Pancreas (tissue), 10 donors: ENCODE measurements at regions not wholly inside any gene's neighbourhood (a gene's known extent, or its start where the extent isn't known, plus 50 kb on each side); places are given as distances from the start of the nearest gene placed in this dataset.

Source experiments
- ATAC-seq, 4 donors: fragments of 200-7000 bp; cut with Tn5 transposase; one replicate each; pipeline versions ENCODE4 v1.8.0 to v1.9.1; 2020; ENCODE audit warnings: mild to moderate bottlenecking in 4 of 4, moderate library complexity in 4 of 4
- DNase-seq, 6 donors: peaks; one replicate each; pipeline ENCODE4 v3.0.0-alpha.2; 2020
- FAIRE-seq: peaks from 2 replicates; lab custom pipeline; 2012; peaks lifted over from hg19 to GRCh38; lab: Jason Lieb, UNC
- H3K27ac ChIP-seq, 4 donors: fragments of 200-600 bp; sonication (generic); 1 replicate in 3 of 4; 2 replicates in 1 of 4; pipeline versions ENCODE4 v1.5.0 to v1.8.0; 2020
- H3K27me3 ChIP-seq, 4 donors: fragments of 200-600 bp; one replicate each; pipeline ENCODE4 v1.8.0; 2021
- H3K36me3 ChIP-seq, 3 donors: fragments of 200-600 bp; sonication (generic) in 1 of 3; one replicate each; pipeline versions ENCODE4 v1.5.0 to v1.8.0; 2020 to 2021
- H3K4me1 ChIP-seq, 3 donors: fragments of 200-600 bp; one replicate each; pipeline ENCODE4 v1.8.0; 2021
- H3K4me3 ChIP-seq, 4 donors: fragments of 200-600 bp; sonication (generic) in 2 of 4; one replicate each; pipeline versions ENCODE4 v1.5.0 to v1.8.0; 2020 to 2021
- H3K9me3 ChIP-seq, 4 donors: fragments of 200-600 bp; one replicate each; pipeline ENCODE4 v1.8.0; 2021
- WGBS, 2 donors: extraction: QIAGEN DNeasy Blood & Tissue Kit; methylation state at CpG; one replicate each; pipeline ENCODE4 v1.1.7; 2013; 5-methylcytosine and 5-hydroxymethylcytosine counted together
- intact Hi-C, 3 donors: fragments of 100-400 bp; cut with DNase I; formaldehyde crosslinking; loops; one replicate each; pipeline versions ENCODE4 v1.11.1 to v1.14.2; 2022
- TF ChIP-seq, protein P1 (sequence below), 4 donors: fragments of 200-600 bp; sonication (generic) in 3 of 4; IDR thresholded peaks; one replicate each; pipeline versions ENCODE4 v1.5.0 to v1.8.0; 2021; ENCODE audit warnings: antibody characterized with exemption in 4 of 4
- donor health status: healthy with polysubstance abuse.
- donor health status: DM: no; HTN: no; CAD: no; lungs with moderate emphysema.
- donor health status: DM: no; HTN: no; CAD: no.
- donor health status: control.
- donor health status: control.
- donor health status: Bipolar disorder and iron deficiency.
- donor health status: DM: yes; HTN: yes; CAD: no.
- donor health status: DM: no; HTN: no; CAD: no.
- donor health status: DM: no; HTN: no; CAD: no.
- donor health status: DM: yes; HTN: yes; CAD: no.

DNA sequence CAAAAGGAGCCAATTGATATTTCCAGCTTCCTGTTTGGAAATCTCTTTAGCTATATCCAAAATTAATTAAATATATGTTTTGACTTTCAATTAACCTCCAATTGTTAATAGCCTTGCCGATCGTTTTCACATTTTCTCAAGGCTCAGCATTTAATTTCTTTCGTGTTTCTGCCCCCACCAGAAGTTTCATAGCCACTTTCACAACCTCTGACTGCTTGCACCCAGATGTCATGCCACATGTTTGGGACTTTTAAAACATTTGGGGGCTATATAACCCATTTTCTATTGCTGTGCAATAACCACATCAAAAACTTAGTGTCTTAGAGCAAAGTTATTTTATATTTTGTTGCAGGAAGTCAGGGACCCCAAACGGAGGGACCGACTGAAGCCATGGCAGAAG lies 510.6 kb upstream of the CNTNAP2 start:
- Histone ChIP-seq H3K27ac (no peak overlapping the region), H3K36me3 (no peaks in the 10 kb centered on the region), H3K4me1 (no peaks in the 10 kb centered on the region), H3K4me3 (no peak overlapping the region), H3K9me3 (no peaks in the 10 kb centered on the region), H3K27me3 (no peaks in the 10 kb centered on the region)
- no peak for DNase-seq
- TF ChIP-seq, protein P1, sequence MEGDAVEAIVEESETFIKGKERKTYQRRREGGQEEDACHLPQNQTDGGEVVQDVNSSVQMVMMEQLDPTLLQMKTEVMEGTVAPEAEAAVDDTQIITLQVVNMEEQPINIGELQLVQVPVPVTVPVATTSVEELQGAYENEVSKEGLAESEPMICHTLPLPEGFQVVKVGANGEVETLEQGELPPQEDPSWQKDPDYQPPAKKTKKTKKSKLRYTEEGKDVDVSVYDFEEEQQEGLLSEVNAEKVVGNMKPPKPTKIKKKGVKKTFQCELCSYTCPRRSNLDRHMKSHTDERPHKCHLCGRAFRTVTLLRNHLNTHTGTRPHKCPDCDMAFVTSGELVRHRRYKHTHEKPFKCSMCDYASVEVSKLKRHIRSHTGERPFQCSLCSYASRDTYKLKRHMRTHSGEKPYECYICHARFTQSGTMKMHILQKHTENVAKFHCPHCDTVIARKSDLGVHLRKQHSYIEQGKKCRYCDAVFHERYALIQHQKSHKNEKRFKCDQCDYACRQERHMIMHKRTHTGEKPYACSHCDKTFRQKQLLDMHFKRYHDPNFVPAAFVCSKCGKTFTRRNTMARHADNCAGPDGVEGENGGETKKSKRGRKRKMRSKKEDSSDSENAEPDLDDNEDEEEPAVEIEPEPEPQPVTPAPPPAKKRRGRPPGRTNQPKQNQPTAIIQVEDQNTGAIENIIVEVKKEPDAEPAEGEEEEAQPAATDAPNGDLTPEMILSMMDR (IDR thresholded peaks at IDR 0.05), result no peak
- no peak for FAIRE-seq
- intact Hi-C loops, result no loop called here
- no peak for ATAC-seq
- 61 to 75% methylated on average over 5 of the region's 5 CpGs for WGBS, 2 donors

- intact Hi-C loops, result no loop called here
- Histone ChIP-seq H3K27ac (no peak overlapping the region), H3K9me3 (no peaks in the 10 kb centered on the region), H3K36me3 (no peaks in the 10 kb centered on the region), H3K4me1 (no peaks in the 10 kb centered on the region), H3K4me3 (no peak overlapping the region), H3K27me3 (no peaks in the 10 kb centered on the region)
- no peak for ATAC-seq
- no peak for FAIRE-seq
- TF ChIP-seq, protein P1 (IDR thresholded peaks at IDR 0.05), result no peak
- DNase-seq, result no peak
- 26 to 27% methylated on average over 1 of the region's 1 CpG for WGBS, 2 donors
These were observed 517.2 kb upstream of the CNTNAP2 start for GRCh38 chr7:145599376-145599775.

- TF ChIP-seq, protein P1 (IDR thresholded peaks at IDR 0.05), result no peak
- no peak overlapping the region for H3K4me3 ChIP-seq
- no peak for FAIRE-seq
- no peaks in the 10 kb centered on the region for H3K36me3 ChIP-seq
- no peak overlapping the region for H3K27ac ChIP-seq
- intact Hi-C loops, result no loop called here
- no peaks in the 10 kb centered on the region for H3K4me1 ChIP-seq
- WGBS, 2 donors, result 78 to 92% methylated on average over 1 of the region's 1 CpG
- no peak for DNase-seq
- H3K9me3 ChIP-seq, result no peaks in the 10 kb centered on the region
- ATAC-seq, result no peak
- no peaks in the 10 kb centered on the region for H3K27me3 ChIP-seq
These were observed 532.2 kb upstream of the CNTNAP2 start for GRCh38 chr7:145584401-145584800.

GRCh38 chr7:145582742-145583303 lies 533.8 kb upstream of the CNTNAP2 start:
- no peak for ATAC-seq
- H3K9me3 ChIP-seq, result no peaks in the 10 kb centered on the region
- WGBS, 2 donors, result 71 to 83% methylated on average over 17 of the region's 17 CpGs
- H3K27ac ChIP-seq, result no peak overlapping the region
- FAIRE-seq, result no peak
- H3K27me3 ChIP-seq, result no peaks in the 10 kb centered on the region
- H3K4me3 ChIP-seq, result no peak overlapping the region
- intact Hi-C loops, result no loop called here
- TF ChIP-seq, protein P1 (IDR thresholded peaks at IDR 0.05), result no peak
- DNase-seq, result no peak
- no peaks in the 10 kb centered on the region for H3K36me3 ChIP-seq
- no peaks in the 10 kb centered on the region for H3K4me1 ChIP-seq

GRCh38 chr7:145557805-145558204 lies 558.8 kb upstream of the CNTNAP2 start:
- H3K27ac ChIP-seq, result no peak overlapping the region
- intact Hi-C loops, result no loop called here
- H3K4me1 ChIP-seq, result no peaks in the 10 kb centered on the region
- 28 to 47% methylated on average over 3 of the region's 3 CpGs for WGBS, 2 donors
- H3K27me3 ChIP-seq, result no peaks in the 10 kb centered on the region
- ATAC-seq (no peak), FAIRE-seq (no peak), DNase-seq (peak in 1 of 6 donors; percentile 24)
- TF ChIP-seq, protein P1 (IDR thresholded peaks at IDR 0.05), result no peak
- no peaks in the 10 kb centered on the region for H3K36me3 ChIP-seq
- H3K9me3 ChIP-seq, result no peaks in the 10 kb centered on the region
- H3K4me3 ChIP-seq, result no peak overlapping the region
